OCI-LY7 (cell line): ENCODE measurements at regions not wholly inside any gene's neighbourhood (a gene's known extent, or its start where the extent isn't known, plus 50 kb on each side); places are given as distances from the start of the nearest gene placed in this dataset.

Experiments
- BruUV-seq: library from RNA; stranded (reverse); fragments of 400-500 nt; replicated peaks from 2 replicates; lab custom pipeline; 2021; lab: Mats Ljungman, UMichigan
- CTCF ChIA-PET: fragments of 300-600 bp; sonication (Branson Sonifier 250); formaldehyde crosslinking; loops from one replicate; lab custom pipeline; 2022; ENCODE audit warnings: antibody characterized with exemption; ENCODE audit not compliant: unreplicated experiment; lab: Charles Lee
- POLR2A ChIA-PET: fragments of 300-600 bp; sonication (Branson Sonifier 250); formaldehyde crosslinking; loops from one replicate; lab custom pipeline; 2022; ENCODE audit warnings: antibody characterized with exemption; lab: Charles Lee
- DNase-seq: peaks from one replicate; pipeline ENCODE4 v3.0.0-alpha.2; 2015; ENCODE audit warnings: low spot score
- H2AFZ ChIP-seq: fragments of 200-600 bp; sonication (generic), shearing (Covaris generic); 2 replicates; pipeline ENCODE4 v1.6.1; 2014; ENCODE audit warnings: mild to moderate bottlenecking, antibody characterized with exemption, low read length, moderate library complexity
- H3K27ac ChIP-seq: fragments of 200-600 bp; sonication (generic); 2 replicates; pipeline ENCODE4 v1.5.1; 2014; ENCODE audit warnings: mixed run types, low read depth, mild to moderate bottlenecking, moderate library complexity, low read length, inconsistent platforms; ENCODE audit not compliant: poor library complexity, severe bottlenecking
- H3K36me3 ChIP-seq: fragments of 200-600 bp; sonication (generic); 2 replicates; pipeline ENCODE4 v1.6.1; 2014; ENCODE audit warnings: mild to moderate bottlenecking, antibody characterized with exemption, low read length, moderate library complexity, mixed read lengths; ENCODE audit not compliant: insufficient read depth
- H3K4me1 ChIP-seq: fragments of 200-600 bp; sonication (generic); 2 replicates; pipeline ENCODE4 v1.5.1; 2014; ENCODE audit warnings: mild to moderate bottlenecking, low read length; ENCODE audit not compliant: insufficient read depth, poor library complexity, severe bottlenecking
- H3K4me2 ChIP-seq: fragments of 200-600 bp; sonication (generic); 2 replicates; pipeline ENCODE4 v1.6.1; 2014; ENCODE audit warnings: mild to moderate bottlenecking, low read length
- H3K4me3 ChIP-seq: fragments of 200-600 bp; sonication (generic); 2 replicates; pipeline ENCODE4 v1.5.1; 2014; ENCODE audit warnings: mild to moderate bottlenecking, low read depth, low read length; ENCODE audit not compliant: poor library complexity, severe bottlenecking
- H3K79me2 ChIP-seq: fragments of 200-600 bp; sonication (generic); 2 replicates; pipeline ENCODE4 v1.6.1; 2016; ENCODE audit warnings: low read depth, mild to moderate bottlenecking, low read length, moderate library complexity, mixed read lengths; ENCODE audit not compliant: insufficient read depth
- H3K9me2 ChIP-seq: fragments of 200-600 bp; sonication (generic); 2 replicates; pipeline ENCODE4 v1.6.1; 2016; ENCODE audit warnings: mild to moderate bottlenecking, low read length, mixed read lengths; ENCODE audit not compliant: insufficient read depth
- H3K9me3 ChIP-seq: fragments of 200-600 bp; sonication (generic); 2 replicates; pipeline ENCODE4 v1.6.1; 2014; ENCODE audit warnings: mild to moderate bottlenecking, mixed run types, low read length, mixed read lengths
- H4K20me1 ChIP-seq: fragments of 200-600 bp; sonication (generic); 2 replicates; pipeline ENCODE4 v1.6.1; 2014; ENCODE audit warnings: mild to moderate bottlenecking, antibody characterized with exemption, low read length, moderate library complexity, mixed read lengths; ENCODE audit not compliant: insufficient read depth
- EZH2phosphoT487 ChIP-seq: fragments of 200-600 bp; sonication (generic); IDR thresholded peaks from 2 replicates; pipeline ENCODE4 v1.6.1; 2018; ENCODE audit warnings: low read depth, borderline replicate concordance, mild to moderate bottlenecking, mixed run types, antibody characterized with exemption, low read length, moderate library complexity, mixed read lengths
- intact Hi-C: fragments of 100-400 bp; cut with micrococcal nuclease; formaldehyde crosslinking; loops from one replicate; pipeline ENCODE4 v1.10.0; 2022; ENCODE audit not compliant: unreplicated experiment
- TF ChIP-seq, protein P1 (sequence below): fragments of 200-600 bp; sonication (generic); conservative IDR thresholded peaks from 2 replicates; pipeline ENCODE4 v1.5.1; 2014; ENCODE audit warnings: mild to moderate bottlenecking, antibody characterized with exemption, low read length, moderate library complexity, mixed read lengths

- Histone ChIP-seq H3K4me3 (no peak overlapping the region), H3K9me3 (no peaks in the 10 kb centered on the region), H3K4me1 (no peaks in the 10 kb centered on the region), H3K36me3 (no peaks in the 10 kb centered on the region), H4K20me1 (no peaks in the 10 kb centered on the region), H3K27ac (no peak overlapping the region), H3K79me2 (no peaks in the 10 kb centered on the region), H2AFZ (no peak overlapping the region), H3K9me2 (no peaks in the 10 kb centered on the region), H3K4me2 (no peak overlapping the region)
- BruUV-seq, result no TSS peak
- TF ChIP-seq EZH2phosphoT487, result no peak
- TF ChIP-seq, protein P1, sequence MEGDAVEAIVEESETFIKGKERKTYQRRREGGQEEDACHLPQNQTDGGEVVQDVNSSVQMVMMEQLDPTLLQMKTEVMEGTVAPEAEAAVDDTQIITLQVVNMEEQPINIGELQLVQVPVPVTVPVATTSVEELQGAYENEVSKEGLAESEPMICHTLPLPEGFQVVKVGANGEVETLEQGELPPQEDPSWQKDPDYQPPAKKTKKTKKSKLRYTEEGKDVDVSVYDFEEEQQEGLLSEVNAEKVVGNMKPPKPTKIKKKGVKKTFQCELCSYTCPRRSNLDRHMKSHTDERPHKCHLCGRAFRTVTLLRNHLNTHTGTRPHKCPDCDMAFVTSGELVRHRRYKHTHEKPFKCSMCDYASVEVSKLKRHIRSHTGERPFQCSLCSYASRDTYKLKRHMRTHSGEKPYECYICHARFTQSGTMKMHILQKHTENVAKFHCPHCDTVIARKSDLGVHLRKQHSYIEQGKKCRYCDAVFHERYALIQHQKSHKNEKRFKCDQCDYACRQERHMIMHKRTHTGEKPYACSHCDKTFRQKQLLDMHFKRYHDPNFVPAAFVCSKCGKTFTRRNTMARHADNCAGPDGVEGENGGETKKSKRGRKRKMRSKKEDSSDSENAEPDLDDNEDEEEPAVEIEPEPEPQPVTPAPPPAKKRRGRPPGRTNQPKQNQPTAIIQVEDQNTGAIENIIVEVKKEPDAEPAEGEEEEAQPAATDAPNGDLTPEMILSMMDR, result no peak
- intact Hi-C loops, result no loop called here
- POLR2A ChIA-PET, result interaction anchor here (0.7 kb wide), 1 partner anchor 157 kb away, joined by 3 read pairs; no protein-coding TSS in a partner anchor
- no peak for DNase-seq
- CTCF ChIA-PET, result no interaction called here
Measured at GRCh38 chr12:77553976-77554619, 276.6 kb upstream of the NAV3 start.

GRCh38 chr12:77549383-77550128, 281.1 kb upstream of the NAV3 start:
- Histone ChIP-seq H3K4me1 (no peaks in the 10 kb centered on the region), H3K27ac (no peak overlapping the region), H3K79me2 (no peaks in the 10 kb centered on the region), H3K4me2 (no peak overlapping the region), H3K9me3 (no peaks in the 10 kb centered on the region), H3K4me3 (no peak overlapping the region), H3K36me3 (no peaks in the 10 kb centered on the region), H4K20me1 (no peaks in the 10 kb centered on the region), H3K9me2 (no peaks in the 10 kb centered on the region), H2AFZ (no peak overlapping the region)
- no TSS peak for BruUV-seq
- ChIA-PET CTCF (no interaction called here), POLR2A (interaction anchor here (1.6 kb wide), 1 partner anchor 13 kb away, joined by 4 read pairs; no protein-coding TSS in a partner anchor)
- no peak for DNase-seq
- intact Hi-C loops, result no loop called here
- TF ChIP-seq, protein P1, result no peak
- no peak for TF ChIP-seq EZH2phosphoT487

GRCh38 chr12:77548797-77549196, 281.9 kb upstream of the NAV3 start:
- POLR2A ChIA-PET, result interaction anchor here (0.5 kb wide), 1 partner anchor 1009 kb away, joined by 3 read pairs; no protein-coding TSS in a partner anchor
- no TSS peak for BruUV-seq
- no peak overlapping the region for H3K27ac ChIP-seq

More at GRCh38 chr12:77548797-77549196, 281.9 kb upstream of the NAV3 start:
- TF ChIP-seq, protein P1, result no peak
- TF ChIP-seq EZH2phosphoT487, result no peak
- Histone ChIP-seq H4K20me1 (no peaks in the 10 kb centered on the region), H3K4me2 (no peak overlapping the region), H3K36me3 (no peaks in the 10 kb centered on the region), H3K9me3 (no peaks in the 10 kb centered on the region), H3K4me1 (no peaks in the 10 kb centered on the region), H2AFZ (no peak overlapping the region), H3K4me3 (no peak overlapping the region), H3K79me2 (no peaks in the 10 kb centered on the region), H3K9me2 (no peaks in the 10 kb centered on the region)
- CTCF ChIA-PET, result no interaction called here
- intact Hi-C loops, result no loop called here
- no peak for DNase-seq
